Activated T-helper 1 cell treated with anti-CD3 and anti-CD28 coated beads, Interleukin-12 subunit alpha, Interleukin-12 subunit beta, Interleukin-2, Interleukin-4 antibody, amounts not matched to agents 30 ng/mL and 10 ng/mL and 1 ng/mL, durations not matched to agents 14 hours and 24 hours and 36 hours (primary cell): ENCODE measurements at regions not wholly inside any gene's neighbourhood (a gene's known extent, or its start where the extent isn't known, plus 50 kb on each side); places are given as distances from the start of the nearest gene placed in this dataset.
"Not testable (repeated sequence)": the region's sequence is repeated elsewhere in the genome, so short reads cannot be mapped to it uniquely, and the experiment has no call there.

Experiments
- DNase-seq: peaks from one replicate; pipeline ENCODE4 v3.0.0; 2021; ENCODE audit warnings: low spot score
- H3K27ac Mint-ChIP-seq: one replicate; pipeline ENCODE4 v1.8.0; 2021; ENCODE audit warnings: mild to moderate bottlenecking, mixed read lengths
- H3K27me3 Mint-ChIP-seq: one replicate; pipeline ENCODE4 v1.8.0; 2022; ENCODE audit warnings: mild to moderate bottlenecking, moderate library complexity, mixed read lengths; ENCODE audit not compliant: insufficient read depth
- H3K36me3 Mint-ChIP-seq: one replicate; pipeline ENCODE4 v1.8.0; 2021; ENCODE audit warnings: low read depth, mixed read lengths
- H3K4me1 Mint-ChIP-seq: one replicate; pipeline ENCODE4 v1.8.0; 2021; ENCODE audit warnings: low read depth, mixed read lengths
- H3K4me3 Mint-ChIP-seq: one replicate; pipeline ENCODE4 v1.8.0; 2021; ENCODE audit warnings: mild to moderate bottlenecking, moderate library complexity, mixed read lengths
- H3K9me3 Mint-ChIP-seq: one replicate; pipeline ENCODE4 v1.8.0; 2021; ENCODE audit warnings: mixed read lengths
- intact Hi-C: fragments of 100-400 bp; cut with micrococcal nuclease; formaldehyde crosslinking; loops from one replicate; pipeline ENCODE4 v1.15.1; 2024

GRCh38 chr18:1708006-1708405 lies 803.3 kb downstream of the ADCYAP1 start:
- Mint-ChIP-seq H3K27me3 (no peaks in the 10 kb centered on the region), H3K4me3 (no peak overlapping the region), H3K27ac (no peak overlapping the region), H3K9me3 (no peaks in the 10 kb centered on the region), H3K4me1 (no peaks in the 10 kb centered on the region), H3K36me3 (no peaks in the 10 kb centered on the region)
- intact Hi-C loops, result no loop called here
- no peak for DNase-seq

GRCh38 chr18:1710114-1710513 lies 805.4 kb downstream of the ADCYAP1 start:
- Mint-ChIP-seq H3K9me3 (no peaks in the 10 kb centered on the region), H3K27ac (no peak overlapping the region), H3K27me3 (no peaks in the 10 kb centered on the region), H3K36me3 (no peaks in the 10 kb centered on the region), H3K4me1 (no peaks in the 10 kb centered on the region), H3K4me3 (no peak overlapping the region)
- intact Hi-C loops, result no loop called here
- DNase-seq, result no peak

- intact Hi-C loops, result no loop called here
- no peak for DNase-seq
- no peaks in the 10 kb centered on the region for H3K4me1 Mint-ChIP-seq
- peaks cover 3% of the 10 kb centered on the region for H3K9me3 Mint-ChIP-seq
- no peak overlapping the region for H3K27ac Mint-ChIP-seq
- H3K36me3 Mint-ChIP-seq, result no peaks in the 10 kb centered on the region
- H3K27me3 Mint-ChIP-seq, result no peaks in the 10 kb centered on the region
- H3K4me3 Mint-ChIP-seq, result no peak overlapping the region
Measured at GRCh38 chr18:1732143-1732542, 827.5 kb downstream of the ADCYAP1 start.

- H3K9me3 Mint-ChIP-seq, result no peaks in the 10 kb centered on the region
- H3K27me3 Mint-ChIP-seq, result no peaks in the 10 kb centered on the region
- no peak for DNase-seq
- no peaks in the 10 kb centered on the region for H3K4me1 Mint-ChIP-seq
- H3K27ac Mint-ChIP-seq, result no peak overlapping the region
- H3K4me3 Mint-ChIP-seq, result no peak overlapping the region
- intact Hi-C loops, result no loop called here
- H3K36me3 Mint-ChIP-seq, result no peaks in the 10 kb centered on the region
Measured at GRCh38 chr18:1746131-1746530, 825.2 kb downstream of the METTL4 start.

GRCh38 chr18:1751249-1751648 lies 820.1 kb downstream of the METTL4 start:
- intact Hi-C loops, result no loop called here

GRCh38 chr18:1760901-1761300 lies 810.4 kb downstream of the METTL4 start:
- H3K9me3 Mint-ChIP-seq, result no peaks in the 10 kb centered on the region
- no peak for DNase-seq
- intact Hi-C loops, result no loop called here
- no peaks in the 10 kb centered on the region for H3K4me1 Mint-ChIP-seq
- H3K36me3 Mint-ChIP-seq, result no peaks in the 10 kb centered on the region
- H3K27me3 Mint-ChIP-seq, result peaks cover 1% of the 10 kb centered on the region
- no peak overlapping the region for H3K4me3 Mint-ChIP-seq
- no peak overlapping the region for H3K27ac Mint-ChIP-seq

More at GRCh38 chr18:1751249-1751648, 820.1 kb downstream of the METTL4 start:
- H3K9me3 Mint-ChIP-seq, result no peaks in the 10 kb centered on the region
- no peaks in the 10 kb centered on the region for H3K4me1 Mint-ChIP-seq
- H3K36me3 Mint-ChIP-seq, result no peaks in the 10 kb centered on the region
- H3K27me3 Mint-ChIP-seq, result no peaks in the 10 kb centered on the region
- no peak for DNase-seq
- no peak overlapping the region for H3K27ac Mint-ChIP-seq
- H3K4me3 Mint-ChIP-seq, result no peak overlapping the region

GRCh38 chr18:1774261-1774660 lies 797.0 kb downstream of the METTL4 start:
- Mint-ChIP-seq H3K4me3 (no peak overlapping the region), H3K9me3 (no peaks in the 10 kb centered on the region), H3K27ac (no peak overlapping the region), H3K36me3 (no peaks in the 10 kb centered on the region), H3K27me3 (no peaks in the 10 kb centered on the region), H3K4me1 (no peaks in the 10 kb centered on the region)
- no peak for DNase-seq
- intact Hi-C loops, result no loop called here

GRCh38 chr18:1777843-1778242 lies 793.5 kb downstream of the METTL4 start:
- H3K9me3 Mint-ChIP-seq, result no peaks in the 10 kb centered on the region
- H3K4me1 Mint-ChIP-seq, result no peaks in the 10 kb centered on the region
- no peak overlapping the region for H3K27ac Mint-ChIP-seq
- no peak overlapping the region for H3K4me3 Mint-ChIP-seq
- no peaks in the 10 kb centered on the region for H3K27me3 Mint-ChIP-seq
- H3K36me3 Mint-ChIP-seq, result no peaks in the 10 kb centered on the region
- intact Hi-C loops, result no loop called here
- no peak for DNase-seq

- DNase-seq, result no peak
- intact Hi-C loops, result no loop called here
- H3K4me1 Mint-ChIP-seq, result no peaks in the 10 kb centered on the region
- H3K36me3 Mint-ChIP-seq, result no peaks in the 10 kb centered on the region
- H3K27ac Mint-ChIP-seq, result no peak overlapping the region
- H3K9me3 Mint-ChIP-seq, result no peaks in the 10 kb centered on the region
- H3K4me3 Mint-ChIP-seq, result no peak overlapping the region
- H3K27me3 Mint-ChIP-seq, result no peaks in the 10 kb centered on the region
Measured at GRCh38 chr18:1778496-1779178, 792.7 kb downstream of the METTL4 start.

- intact Hi-C loops, result no loop called here
- no peaks in the 10 kb centered on the region for H3K4me1 Mint-ChIP-seq
Measured at GRCh38 chr18:1779587-1779986, 791.7 kb downstream of the METTL4 start.

GRCh38 chr18:1784113-1784512 lies 787.2 kb downstream of the METTL4 start:
- Mint-ChIP-seq H3K27me3 (no peaks in the 10 kb centered on the region), H3K36me3 (no peaks in the 10 kb centered on the region), H3K9me3 (peaks cover 18% of the 10 kb centered on the region), H3K27ac (no peak overlapping the region), H3K4me1 (no peaks in the 10 kb centered on the region), H3K4me3 (no peak overlapping the region)
- intact Hi-C loops, result no loop called here
- DNase-seq, result no peak

More at GRCh38 chr18:1779587-1779986, 791.7 kb downstream of the METTL4 start:
- DNase-seq, result no peak
- H3K36me3 Mint-ChIP-seq, result no peaks in the 10 kb centered on the region
- H3K27ac Mint-ChIP-seq, result no peak overlapping the region
- H3K27me3 Mint-ChIP-seq, result no peaks in the 10 kb centered on the region
- no peak overlapping the region for H3K4me3 Mint-ChIP-seq
- no peaks in the 10 kb centered on the region for H3K9me3 Mint-ChIP-seq

GRCh38 chr18:1785980-1786379 lies 785.3 kb downstream of the METTL4 start:
- peaks cover 18% of the 10 kb centered on the region for H3K9me3 Mint-ChIP-seq
- H3K36me3 Mint-ChIP-seq, H3K27ac Mint-ChIP-seq, intact Hi-C loops, DNase-seq, H3K27me3 Mint-ChIP-seq, H3K4me3 Mint-ChIP-seq, H3K4me1 Mint-ChIP-seq: not testable (repeated sequence)

GRCh38 chr18:1796636-1797035 lies 774.7 kb downstream of the METTL4 start:
- Mint-ChIP-seq H3K4me3 (no peak overlapping the region), H3K27me3 (no peaks in the 10 kb centered on the region), H3K9me3 (no peaks in the 10 kb centered on the region), H3K27ac (no peak overlapping the region), H3K4me1 (no peaks in the 10 kb centered on the region), H3K36me3 (no peaks in the 10 kb centered on the region)
- intact Hi-C loops, result no loop called here
- DNase-seq, result no peak

GRCh38 chr18:1797235-1797634 lies 774.1 kb downstream of the METTL4 start:
- Mint-ChIP-seq H3K36me3 (no peaks in the 10 kb centered on the region), H3K4me3 (no peak overlapping the region), H3K27ac (no peak overlapping the region), H3K27me3 (no peaks in the 10 kb centered on the region), H3K4me1 (no peaks in the 10 kb centered on the region), H3K9me3 (no peaks in the 10 kb centered on the region)
- no peak for DNase-seq
- intact Hi-C loops, result no loop called here
